Fibroblast of villous mesenchyme (primary cell): ENCODE measurements at regions not wholly inside any gene's neighbourhood (a gene's known extent, or its start where the extent isn't known, plus 50 kb on each side); places are given as distances from the start of the nearest gene placed in this dataset.

Experiments used
- DNase-seq: peaks from one replicate; pipeline ENCODE4 v3.0.0-alpha.2; 2010; ENCODE audit warnings: low read depth
- H3K4me3 ChIP-seq: 2 replicates; pipeline ENCODE4 v1.5.1; 2011; ENCODE audit warnings: low read depth, mild to moderate bottlenecking, low read length
- TF ChIP-seq, protein P1 (sequence below): IDR thresholded peaks from 2 replicates; pipeline ENCODE4 v1.5.1; 2012; ENCODE audit warnings: low read depth, mild to moderate bottlenecking, low read length; ENCODE audit not compliant: insufficient read depth

DNA sequence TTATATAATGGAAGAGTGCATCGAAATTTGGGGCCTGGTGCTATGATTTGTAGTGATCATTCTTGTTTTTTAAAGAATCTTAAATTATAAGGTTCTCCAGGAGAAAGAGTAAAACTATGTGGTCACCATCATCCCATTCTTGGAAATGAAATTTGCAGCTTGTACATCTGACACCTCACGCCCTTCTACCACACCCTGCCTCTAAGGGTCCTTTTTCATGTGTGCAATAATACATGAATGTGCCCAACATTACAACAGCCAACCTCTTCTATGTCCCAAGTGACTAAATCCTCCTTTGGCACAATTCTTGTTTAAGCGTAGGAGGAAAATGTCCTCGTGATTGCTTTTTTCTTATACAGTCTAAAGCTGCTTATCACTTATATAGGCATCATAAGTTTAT, 636.5 kb upstream of the NOVA1 start:
- H3K4me3 ChIP-seq = no peak overlapping the region
- TF ChIP-seq, protein P1, sequence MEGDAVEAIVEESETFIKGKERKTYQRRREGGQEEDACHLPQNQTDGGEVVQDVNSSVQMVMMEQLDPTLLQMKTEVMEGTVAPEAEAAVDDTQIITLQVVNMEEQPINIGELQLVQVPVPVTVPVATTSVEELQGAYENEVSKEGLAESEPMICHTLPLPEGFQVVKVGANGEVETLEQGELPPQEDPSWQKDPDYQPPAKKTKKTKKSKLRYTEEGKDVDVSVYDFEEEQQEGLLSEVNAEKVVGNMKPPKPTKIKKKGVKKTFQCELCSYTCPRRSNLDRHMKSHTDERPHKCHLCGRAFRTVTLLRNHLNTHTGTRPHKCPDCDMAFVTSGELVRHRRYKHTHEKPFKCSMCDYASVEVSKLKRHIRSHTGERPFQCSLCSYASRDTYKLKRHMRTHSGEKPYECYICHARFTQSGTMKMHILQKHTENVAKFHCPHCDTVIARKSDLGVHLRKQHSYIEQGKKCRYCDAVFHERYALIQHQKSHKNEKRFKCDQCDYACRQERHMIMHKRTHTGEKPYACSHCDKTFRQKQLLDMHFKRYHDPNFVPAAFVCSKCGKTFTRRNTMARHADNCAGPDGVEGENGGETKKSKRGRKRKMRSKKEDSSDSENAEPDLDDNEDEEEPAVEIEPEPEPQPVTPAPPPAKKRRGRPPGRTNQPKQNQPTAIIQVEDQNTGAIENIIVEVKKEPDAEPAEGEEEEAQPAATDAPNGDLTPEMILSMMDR = no peak
- DNase-seq = no peak

DNA sequence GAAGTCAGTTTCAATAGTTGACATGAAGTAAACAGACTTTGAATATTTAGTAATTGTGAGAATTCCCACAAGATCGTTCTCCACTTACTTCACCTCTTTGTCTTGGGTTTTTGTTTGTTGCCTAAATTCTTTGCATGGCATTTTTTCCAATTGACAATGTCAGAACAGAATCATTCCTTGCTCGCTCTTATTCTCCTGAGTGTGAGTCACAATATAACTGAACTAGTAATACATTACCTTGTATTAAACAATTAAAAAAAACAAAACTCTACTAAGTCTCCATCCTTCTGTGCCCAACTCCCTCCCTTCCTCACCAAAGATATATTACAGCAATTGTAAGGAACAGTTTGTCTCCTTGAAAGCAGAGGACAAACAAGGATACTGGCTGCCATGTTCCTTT, 638.8 kb upstream of the NOVA1 start:
- DNase-seq = no peak
- H3K4me3 ChIP-seq = no peak overlapping the region
- TF ChIP-seq, protein P1 = no peak

DNA sequence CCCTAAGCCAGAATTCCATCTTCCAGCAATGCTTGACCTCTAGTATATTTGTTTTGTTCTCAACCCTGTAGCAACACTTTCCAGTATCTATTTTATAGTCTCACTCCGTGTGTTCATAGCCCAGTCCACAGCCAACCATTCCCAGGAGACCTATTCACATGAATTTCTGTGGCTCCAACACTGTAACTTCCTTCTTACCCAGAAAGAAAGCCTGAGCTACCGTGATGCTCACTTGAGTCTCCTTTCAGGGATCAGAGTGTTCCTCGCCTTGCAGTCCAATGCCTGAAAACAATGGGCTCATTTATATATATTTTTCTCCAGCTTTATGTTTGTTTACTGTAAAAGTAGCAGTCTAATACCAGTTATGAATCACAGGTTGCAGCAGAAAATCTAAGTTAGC, 645.0 kb upstream of the NOVA1 start:
- no peak overlapping the region for H3K4me3 ChIP-seq
- TF ChIP-seq, protein P1 = no peak
- DNase-seq = no peak

DNA sequence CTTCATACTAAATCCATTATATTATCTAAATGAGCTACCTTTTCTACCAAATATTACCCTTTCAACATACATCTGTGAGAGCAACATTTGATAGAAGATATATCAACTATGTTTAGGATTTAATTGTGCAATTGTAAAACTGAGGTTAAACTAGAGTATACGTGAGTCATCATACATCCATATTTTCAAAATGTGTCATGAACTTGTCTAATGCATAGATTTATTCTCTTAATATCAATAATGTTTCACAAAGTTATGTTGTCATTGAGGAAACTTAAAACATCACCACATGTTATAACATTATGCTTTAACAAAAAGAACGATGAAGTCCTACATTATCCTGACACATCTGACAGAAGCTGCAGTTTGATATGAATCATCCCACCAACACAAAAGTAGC, 645.5 kb upstream of the NOVA1 start:
- no peak for DNase-seq
- TF ChIP-seq, protein P1 = no peak
- no peak overlapping the region for H3K4me3 ChIP-seq

DNA sequence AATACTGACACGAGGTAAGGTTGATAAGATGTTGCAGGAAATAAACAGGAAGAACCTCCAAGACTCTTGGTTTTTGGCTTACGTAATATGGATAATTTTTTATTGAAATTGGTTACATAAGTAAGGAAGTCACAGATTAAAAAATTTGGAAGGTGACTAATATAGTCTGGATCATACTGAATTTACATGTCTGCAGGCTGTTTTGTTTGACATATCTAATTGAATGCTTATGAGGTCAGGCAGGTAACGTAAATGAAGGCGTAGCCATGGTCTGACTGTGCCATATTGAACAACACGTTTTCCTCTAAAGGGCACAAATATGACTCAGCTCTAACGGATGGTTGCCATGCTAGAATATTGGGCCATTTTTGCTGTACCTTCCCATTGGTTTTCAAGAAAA, 648.1 kb upstream of the NOVA1 start:
- TF ChIP-seq, protein P1 = no peak
- no peak for DNase-seq
- no peak overlapping the region for H3K4me3 ChIP-seq

DNA sequence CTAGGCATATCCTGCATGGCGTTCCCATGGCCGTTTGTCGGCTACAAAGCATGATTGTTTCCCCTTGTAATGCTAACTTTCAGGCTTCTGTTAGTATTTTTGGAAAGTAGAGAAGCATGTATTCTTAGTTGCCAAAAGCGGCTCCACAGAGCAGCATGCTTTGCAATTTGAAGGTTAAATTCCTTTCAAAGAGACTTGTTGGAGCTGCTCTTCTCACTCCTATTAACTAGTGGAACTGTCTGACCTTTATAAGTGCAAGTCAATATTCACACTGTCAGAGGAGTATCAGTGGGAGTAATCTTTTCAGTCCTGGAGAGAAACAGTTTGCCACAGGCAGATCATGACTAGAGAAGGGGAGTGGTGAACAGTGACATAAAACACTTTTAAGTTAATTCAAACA, 656.1 kb upstream of the NOVA1 start:
- no peak for DNase-seq
- TF ChIP-seq, protein P1 = no peak
- no peak overlapping the region for H3K4me3 ChIP-seq

DNA sequence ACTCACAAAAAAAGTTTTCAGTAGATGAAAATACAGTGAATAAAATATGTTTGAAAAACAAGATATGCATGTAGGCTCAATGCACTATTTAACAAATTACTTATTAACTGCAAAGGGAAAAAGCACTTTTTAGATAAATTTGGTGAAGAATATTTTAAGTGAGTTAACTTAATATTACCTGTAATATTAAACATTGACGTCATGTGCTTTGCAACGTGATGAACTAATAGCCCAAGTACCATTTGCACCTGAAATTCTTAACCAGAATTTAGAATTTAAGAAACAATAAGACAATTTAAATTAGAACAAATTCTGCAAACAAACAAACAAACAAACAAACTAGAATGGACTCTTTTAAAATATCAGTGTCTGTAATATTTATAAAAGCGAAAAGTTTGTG, 659.0 kb upstream of the NOVA1 start:
- no peak overlapping the region for H3K4me3 ChIP-seq
- DNase-seq = no peak
- TF ChIP-seq, protein P1 = no peak
